Suprapubic skin (tissue), 4 donors: ENCODE measurements at regions not wholly inside any gene's neighbourhood (a gene's known extent, or its start where the extent isn't known, plus 50 kb on each side); places are given as distances from the start of the nearest gene placed in this dataset.

Experiments
- POLR2A ChIP-seq, 2 donors: fragments of 450-650 bp; IDR thresholded peaks; one replicate each; pipeline ENCODE4 v1.6.1; 2017; ENCODE audit warnings: antibody characterized with exemption in 2 of 2, mild to moderate bottlenecking in 2 of 2, moderate library complexity in 2 of 2
- POLR2AphosphoS5 ChIP-seq, 3 donors: sonication (generic); formaldehyde crosslinking; IDR thresholded peaks; one replicate each; pipeline ENCODE4 v1.6.1; 2017; ENCODE audit warnings: antibody characterized with exemption in 3 of 3
- TF ChIP-seq, protein P1 (sequence below), 2 donors: fragments of 200-600 bp in 1 of 2; fragments of 450-650 bp in 1 of 2; sonication (generic) in 1 of 2; IDR thresholded peaks; one replicate each; pipeline ENCODE4 v1.5.1; 2016 to 2019; ENCODE audit warnings: antibody characterized with exemption in 2 of 2, mild to moderate bottlenecking in 1 of 2, moderate library complexity in 1 of 2

DNA sequence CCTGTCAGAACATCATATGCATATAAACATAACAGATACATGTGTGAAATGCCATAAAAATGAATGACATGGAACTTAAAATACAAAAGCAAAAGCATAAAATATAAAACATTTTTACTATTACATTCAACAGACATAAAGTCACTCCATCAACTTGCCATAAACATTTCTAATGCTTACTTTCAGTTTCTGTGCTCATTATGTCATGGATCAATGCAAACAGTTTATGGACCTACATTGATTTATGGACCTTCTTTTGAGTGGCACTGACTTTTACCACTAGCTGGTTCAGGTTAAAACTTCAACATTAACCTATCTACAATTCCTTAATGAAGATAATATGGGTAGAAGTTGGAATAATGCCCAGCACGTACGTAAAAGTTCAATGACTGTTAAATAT lies 577.4 kb upstream of the LMCD1 start:
- TF ChIP-seq POLR2A (IDR thresholded peaks at IDR 0.05) (no peak), POLR2AphosphoS5 (IDR thresholded peaks at IDR 0.05) (no peak)
- TF ChIP-seq, protein P1, sequence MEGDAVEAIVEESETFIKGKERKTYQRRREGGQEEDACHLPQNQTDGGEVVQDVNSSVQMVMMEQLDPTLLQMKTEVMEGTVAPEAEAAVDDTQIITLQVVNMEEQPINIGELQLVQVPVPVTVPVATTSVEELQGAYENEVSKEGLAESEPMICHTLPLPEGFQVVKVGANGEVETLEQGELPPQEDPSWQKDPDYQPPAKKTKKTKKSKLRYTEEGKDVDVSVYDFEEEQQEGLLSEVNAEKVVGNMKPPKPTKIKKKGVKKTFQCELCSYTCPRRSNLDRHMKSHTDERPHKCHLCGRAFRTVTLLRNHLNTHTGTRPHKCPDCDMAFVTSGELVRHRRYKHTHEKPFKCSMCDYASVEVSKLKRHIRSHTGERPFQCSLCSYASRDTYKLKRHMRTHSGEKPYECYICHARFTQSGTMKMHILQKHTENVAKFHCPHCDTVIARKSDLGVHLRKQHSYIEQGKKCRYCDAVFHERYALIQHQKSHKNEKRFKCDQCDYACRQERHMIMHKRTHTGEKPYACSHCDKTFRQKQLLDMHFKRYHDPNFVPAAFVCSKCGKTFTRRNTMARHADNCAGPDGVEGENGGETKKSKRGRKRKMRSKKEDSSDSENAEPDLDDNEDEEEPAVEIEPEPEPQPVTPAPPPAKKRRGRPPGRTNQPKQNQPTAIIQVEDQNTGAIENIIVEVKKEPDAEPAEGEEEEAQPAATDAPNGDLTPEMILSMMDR (IDR thresholded peaks at IDR 0.05): no peak
